AG04449 (cell line): ENCODE measurements at regions not wholly inside any gene's neighbourhood (a gene's known extent, or its start where the extent isn't known, plus 50 kb on each side); places are given as distances from the start of the nearest gene placed in this dataset.

Experiments used
- CTCF ChIA-PET: fragments of 350-600 bp; formaldehyde crosslinking; extraction: SDS; loops from one replicate; lab custom pipeline; 2021; ENCODE audit warnings: antibody characterized with exemption; lab: Yijun Ruan, JAX
- POLR2A ChIA-PET: fragments of 400-600, 350-600 bp; formaldehyde crosslinking; extraction: SDS; loops from one replicate; lab custom pipeline; 2020; ENCODE audit warnings: antibody characterized with exemption, inconsistent platforms; lab: Yijun Ruan, JAX
- DNase-seq: peaks from one replicate; pipeline ENCODE4 v3.0.0-alpha.2; 2010; ENCODE audit warnings: low read depth, low spot score
- H3K4me3 ChIP-seq: 2 replicates; pipeline ENCODE4 v1.5.1; 2011; ENCODE audit warnings: low read depth, mild to moderate bottlenecking, control low read depth, low read length
- TF ChIP-seq, protein P1 (sequence below): IDR thresholded peaks from one replicate; pipeline ENCODE4 v1.5.1; 2011; ENCODE audit warnings: mild to moderate bottlenecking, moderate library complexity, low read length, control low read depth, inconsistent platforms; ENCODE audit not compliant: insufficient read depth; ENCODE audit errors: missing control alignments

DNA sequence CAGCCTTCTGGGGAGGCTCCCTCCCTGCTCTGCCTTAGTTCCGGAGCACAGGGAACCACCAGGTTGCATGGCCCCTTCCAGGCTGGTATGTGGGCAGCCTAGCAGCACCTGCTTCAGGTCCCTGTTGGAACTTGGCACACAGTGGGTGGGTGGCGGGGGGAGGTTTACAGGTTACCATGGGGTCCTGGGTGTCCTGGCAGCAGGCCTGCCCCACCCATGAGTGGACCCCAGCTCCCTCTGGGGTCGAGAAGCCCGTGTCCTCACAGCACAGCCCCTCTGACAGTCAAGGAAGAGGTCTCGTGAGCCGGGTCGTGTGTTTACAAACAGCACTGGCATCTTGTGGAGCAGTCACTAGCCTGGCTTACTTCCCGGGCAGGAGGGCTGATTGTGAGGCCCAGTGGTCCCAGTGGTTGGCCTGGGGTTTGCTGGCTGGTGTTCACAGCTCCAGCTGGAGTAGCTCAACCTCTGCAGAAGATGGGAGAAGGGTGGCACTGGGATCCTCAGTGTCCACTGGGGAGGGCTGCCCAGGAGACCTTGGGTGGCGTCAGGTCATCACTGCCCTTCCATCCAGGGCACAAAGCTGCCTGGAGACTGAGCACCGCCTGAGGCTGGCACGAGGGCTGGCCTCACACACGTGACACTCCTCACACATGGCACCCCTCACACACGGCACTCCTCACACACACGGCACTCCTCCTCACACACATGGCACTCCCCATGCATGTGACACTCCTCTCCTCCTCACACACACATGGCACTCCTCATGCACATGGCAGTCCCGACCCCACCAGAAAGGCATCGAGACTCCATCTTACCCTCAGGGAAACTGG, 100.9 kb downstream of the RIPK4 start:
- CTCF ChIA-PET: interaction anchor here (0.7 to 1.7 kb wide), 4 partner anchors 12 to 56 kb away, joined by 3 to 6 read pairs (median 4); no protein-coding TSS in a partner anchor

DNA sequence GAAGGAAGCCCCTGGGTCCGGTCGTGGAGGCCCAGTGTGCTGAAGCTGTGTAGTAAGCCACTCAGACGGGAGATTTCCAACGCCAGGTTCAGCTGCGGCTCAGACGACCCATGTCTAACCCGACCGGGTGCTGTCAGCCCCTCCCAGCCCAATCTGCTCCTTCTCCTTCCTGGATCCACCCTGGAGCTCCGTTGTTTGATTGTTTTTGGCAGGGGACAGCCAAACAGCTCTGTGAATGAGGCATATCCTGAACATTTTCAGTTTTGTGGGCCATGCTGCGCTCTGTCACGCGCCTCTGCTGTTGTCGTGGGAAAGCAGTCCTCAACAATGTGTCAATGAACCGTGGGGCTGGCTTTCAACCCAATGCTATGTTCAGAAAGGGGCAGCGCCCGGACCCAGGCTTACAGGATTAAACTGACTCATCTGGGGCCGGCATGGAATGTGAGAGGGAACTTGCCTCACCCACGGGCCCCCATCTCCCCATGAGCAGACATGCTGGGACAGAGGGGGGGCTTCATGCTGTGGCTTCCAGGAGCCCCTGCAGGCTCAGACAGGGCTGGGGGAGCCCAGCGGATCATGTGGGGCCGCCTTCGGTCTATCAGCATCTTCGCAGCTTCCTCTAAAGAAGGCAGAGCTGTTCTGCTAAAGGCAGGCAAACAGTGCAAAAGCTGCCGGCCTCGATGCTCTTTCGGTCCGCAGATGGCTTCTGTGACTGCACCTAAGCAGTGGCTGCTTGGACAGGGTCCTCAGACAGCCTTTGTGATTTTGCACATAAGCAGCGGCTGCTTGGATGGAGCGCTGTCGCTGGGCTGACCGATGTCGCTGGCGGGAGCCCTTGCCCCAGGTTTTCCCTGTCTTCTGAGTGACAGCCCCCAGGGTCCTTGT, 101.7 kb downstream of the RIPK4 start:
- peak; percentile 50 for DNase-seq
- ChIA-PET POLR2A (interaction anchor here (0.6 kb wide), 1 partner anchor 42 kb away, joined by 3 read pairs; no protein-coding TSS in a partner anchor), CTCF (interaction anchor here (0.7 to 1.7 kb wide), 4 partner anchors 9 to 55 kb away, joined by 3 to 6 read pairs (median 3); no protein-coding TSS in a partner anchor)
- TF ChIP-seq, protein P1, sequence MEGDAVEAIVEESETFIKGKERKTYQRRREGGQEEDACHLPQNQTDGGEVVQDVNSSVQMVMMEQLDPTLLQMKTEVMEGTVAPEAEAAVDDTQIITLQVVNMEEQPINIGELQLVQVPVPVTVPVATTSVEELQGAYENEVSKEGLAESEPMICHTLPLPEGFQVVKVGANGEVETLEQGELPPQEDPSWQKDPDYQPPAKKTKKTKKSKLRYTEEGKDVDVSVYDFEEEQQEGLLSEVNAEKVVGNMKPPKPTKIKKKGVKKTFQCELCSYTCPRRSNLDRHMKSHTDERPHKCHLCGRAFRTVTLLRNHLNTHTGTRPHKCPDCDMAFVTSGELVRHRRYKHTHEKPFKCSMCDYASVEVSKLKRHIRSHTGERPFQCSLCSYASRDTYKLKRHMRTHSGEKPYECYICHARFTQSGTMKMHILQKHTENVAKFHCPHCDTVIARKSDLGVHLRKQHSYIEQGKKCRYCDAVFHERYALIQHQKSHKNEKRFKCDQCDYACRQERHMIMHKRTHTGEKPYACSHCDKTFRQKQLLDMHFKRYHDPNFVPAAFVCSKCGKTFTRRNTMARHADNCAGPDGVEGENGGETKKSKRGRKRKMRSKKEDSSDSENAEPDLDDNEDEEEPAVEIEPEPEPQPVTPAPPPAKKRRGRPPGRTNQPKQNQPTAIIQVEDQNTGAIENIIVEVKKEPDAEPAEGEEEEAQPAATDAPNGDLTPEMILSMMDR: no peak
- H3K4me3 ChIP-seq: no peak overlapping the region

More for the DNA sequence above, 100.9 kb downstream of the RIPK4 start:
- TF ChIP-seq, protein P1: no peak
- no peak for DNase-seq
- POLR2A ChIA-PET: no interaction called here
- H3K4me3 ChIP-seq: no peak overlapping the region

DNA sequence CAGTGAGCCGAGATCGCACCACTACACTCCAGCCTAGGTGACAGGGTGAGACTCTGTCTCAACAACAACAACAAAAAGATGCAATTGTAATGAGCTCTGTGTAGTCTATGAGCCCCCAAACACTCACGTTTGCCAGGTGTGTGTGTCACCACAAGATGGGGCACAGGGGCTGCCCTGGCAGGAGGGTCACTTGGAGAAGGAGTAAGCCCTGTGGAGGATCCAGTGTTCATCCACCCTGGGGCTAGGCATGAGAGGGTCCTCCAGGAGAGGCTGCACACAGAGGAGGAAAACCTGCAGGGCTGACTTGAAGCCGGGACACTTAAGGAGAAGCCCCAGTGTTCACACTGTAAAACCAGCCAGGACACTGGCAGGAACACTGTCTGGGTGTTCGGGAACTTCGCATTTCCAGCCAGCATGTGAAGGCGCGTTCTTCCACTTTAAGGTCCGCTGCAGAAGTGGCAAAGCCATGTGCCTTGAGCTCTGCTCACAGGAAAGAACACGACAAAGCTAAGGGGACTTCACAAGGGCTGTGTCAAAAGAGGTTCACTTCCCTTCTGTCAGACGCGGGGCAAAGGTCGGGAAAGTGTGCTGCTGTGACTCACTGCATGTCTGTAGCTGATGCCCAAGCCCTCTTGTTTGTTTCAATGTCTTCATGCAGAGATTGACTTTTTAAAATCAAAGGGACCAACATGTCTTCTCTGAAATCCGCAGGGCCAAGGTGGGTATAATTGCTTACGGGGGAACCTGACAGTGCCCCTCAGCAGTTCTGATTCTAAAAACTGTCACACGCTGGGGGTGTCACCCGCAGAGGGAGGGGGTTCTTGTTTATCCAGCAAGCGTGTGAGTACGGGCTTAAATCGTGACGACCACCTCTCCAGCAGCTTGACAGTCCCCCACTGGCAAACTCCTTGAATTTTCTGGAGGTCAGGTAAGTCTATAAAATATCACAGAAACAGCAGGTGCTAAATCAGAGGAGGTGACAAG, 102.8 kb downstream of the RIPK4 start:
- ChIA-PET POLR2A (interaction anchor here (0.6 kb wide), 1 partner anchor 41 kb away, joined by 3 read pairs; no protein-coding TSS in a partner anchor), CTCF (interaction anchor here (1.0 to 1.7 kb wide), 3 partner anchors 10 to 54 kb away, joined by 3 to 6 read pairs (median 3); no protein-coding TSS in a partner anchor)
- no peak overlapping the region for H3K4me3 ChIP-seq
- TF ChIP-seq, protein P1: no peak
- DNase-seq: no peak

DNA sequence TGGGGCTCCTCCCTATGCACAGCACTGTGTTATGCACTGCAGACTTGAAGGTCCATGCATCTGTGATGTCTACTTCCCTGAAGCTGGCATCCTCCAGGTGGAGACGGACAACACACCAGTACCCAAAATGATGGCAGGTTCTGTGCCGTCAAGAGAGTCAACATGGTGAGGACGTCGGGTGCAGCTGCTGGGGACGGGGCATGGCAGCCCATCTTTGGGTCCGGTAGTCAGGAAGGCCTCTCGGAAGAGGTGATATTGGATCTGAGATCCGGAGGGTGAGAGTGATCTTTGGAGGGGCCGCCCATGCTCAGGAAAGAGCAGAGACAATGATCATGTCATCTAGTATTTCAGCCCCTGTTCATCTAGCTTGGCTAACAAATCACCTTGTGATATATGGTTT, 104.1 kb downstream of the RIPK4 start:
- POLR2A ChIA-PET: no interaction called here
- TF ChIP-seq, protein P1: no peak
- no peak for DNase-seq
- H3K4me3 ChIP-seq: no peak overlapping the region
- CTCF ChIA-PET: no interaction called here

DNA sequence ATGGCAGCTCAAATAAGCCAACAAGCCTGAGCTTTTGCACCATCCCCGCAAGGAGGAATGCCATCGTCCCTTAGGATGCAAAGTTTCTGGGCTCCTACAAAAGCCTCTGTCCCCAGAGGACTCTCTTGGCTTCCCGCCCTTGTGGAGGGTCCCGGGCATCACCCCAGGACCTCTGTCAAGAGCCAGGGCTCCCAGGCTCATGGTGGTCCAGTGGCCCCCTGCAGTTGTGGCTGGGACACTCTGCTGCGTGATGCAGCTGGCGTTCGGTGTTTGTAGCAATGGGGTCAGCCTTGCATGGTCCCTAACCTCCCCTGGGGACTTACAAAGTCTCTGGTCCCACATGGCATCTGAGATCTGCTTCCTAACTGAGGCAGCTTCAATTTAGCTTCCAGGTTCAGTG, 104.7 kb downstream of the RIPK4 start:
- DNase-seq: no peak
- TF ChIP-seq, protein P1: no peak
- ChIA-PET CTCF (no interaction called here), POLR2A (no interaction called here)
- no peak overlapping the region for H3K4me3 ChIP-seq
